ENCODE measurements at regions not wholly inside any gene's neighbourhood (a gene's known extent, or its start where the extent isn't known, plus 50 kb on each side); places are given as distances from the start of the nearest gene placed in this dataset.

DNA sequence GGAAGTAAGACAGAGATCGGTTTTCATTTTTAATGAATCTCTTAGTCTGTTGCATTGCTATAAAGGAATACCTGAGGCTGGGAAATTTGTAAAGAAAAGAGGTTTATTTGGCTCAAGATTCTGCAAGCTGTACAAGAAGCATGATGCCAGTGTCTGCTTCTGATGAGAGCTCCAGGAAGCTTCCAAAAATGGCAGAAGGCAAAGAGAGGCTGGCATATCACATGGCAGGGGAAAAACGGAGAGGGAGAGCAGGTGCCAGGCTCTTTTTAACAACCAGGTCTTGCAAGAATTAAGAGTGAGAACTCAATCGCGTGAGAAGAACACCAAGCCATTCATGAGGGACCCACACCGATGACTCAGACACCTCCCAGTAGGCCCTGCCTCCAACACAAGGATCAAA lies 125.0 kb upstream of the THSD7A start:
- H3K4me3 Mint-ChIP-seq (ENCODE audit: unreplicated experiment): no peak overlapping the region
- no peaks in the 10 kb centered on the region for H3K36me3 Mint-ChIP-seq (ENCODE audit: unreplicated experiment)
- H3K4me1 Mint-ChIP-seq (ENCODE audit: unreplicated experiment): no peaks in the 10 kb centered on the region
- no peak for DNase-seq (ENCODE audit: extremely low spot score, unreplicated experiment)
- H3K27me3 Mint-ChIP-seq (ENCODE audit: unreplicated experiment): no peaks in the 10 kb centered on the region
- TF ChIP-seq, protein P1, sequence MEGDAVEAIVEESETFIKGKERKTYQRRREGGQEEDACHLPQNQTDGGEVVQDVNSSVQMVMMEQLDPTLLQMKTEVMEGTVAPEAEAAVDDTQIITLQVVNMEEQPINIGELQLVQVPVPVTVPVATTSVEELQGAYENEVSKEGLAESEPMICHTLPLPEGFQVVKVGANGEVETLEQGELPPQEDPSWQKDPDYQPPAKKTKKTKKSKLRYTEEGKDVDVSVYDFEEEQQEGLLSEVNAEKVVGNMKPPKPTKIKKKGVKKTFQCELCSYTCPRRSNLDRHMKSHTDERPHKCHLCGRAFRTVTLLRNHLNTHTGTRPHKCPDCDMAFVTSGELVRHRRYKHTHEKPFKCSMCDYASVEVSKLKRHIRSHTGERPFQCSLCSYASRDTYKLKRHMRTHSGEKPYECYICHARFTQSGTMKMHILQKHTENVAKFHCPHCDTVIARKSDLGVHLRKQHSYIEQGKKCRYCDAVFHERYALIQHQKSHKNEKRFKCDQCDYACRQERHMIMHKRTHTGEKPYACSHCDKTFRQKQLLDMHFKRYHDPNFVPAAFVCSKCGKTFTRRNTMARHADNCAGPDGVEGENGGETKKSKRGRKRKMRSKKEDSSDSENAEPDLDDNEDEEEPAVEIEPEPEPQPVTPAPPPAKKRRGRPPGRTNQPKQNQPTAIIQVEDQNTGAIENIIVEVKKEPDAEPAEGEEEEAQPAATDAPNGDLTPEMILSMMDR (IDR thresholded peaks at IDR 0.05): no peak
- peaks cover 3% of the 10 kb centered on the region for H3K9me3 Mint-ChIP-seq (ENCODE audit: unreplicated experiment)
- H3K27ac Mint-ChIP-seq (ENCODE audit: unreplicated experiment): no peak overlapping the region

DNA sequence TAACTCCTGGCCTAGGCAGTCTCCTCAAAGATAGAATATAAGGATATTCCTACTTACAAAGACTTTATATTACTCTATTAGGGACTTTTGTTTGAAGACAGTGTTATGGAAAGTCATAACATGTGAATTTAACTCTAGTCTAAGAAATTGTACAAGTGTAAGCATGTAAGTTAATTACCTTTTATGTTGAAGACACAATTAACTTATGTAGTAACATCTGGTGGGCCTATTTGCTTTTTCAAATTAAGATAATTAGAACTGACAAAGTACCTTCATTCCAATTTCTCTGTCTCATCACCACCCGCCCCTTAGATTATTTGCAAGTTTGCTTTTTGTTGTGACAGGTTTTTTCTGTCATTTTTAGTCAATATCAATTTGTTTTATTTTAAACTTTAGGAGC lies 126.0 kb upstream of the THSD7A start:
- DNase-seq (ENCODE audit: extremely low spot score, unreplicated experiment): no peak
- no peak overlapping the region for H3K27ac Mint-ChIP-seq (ENCODE audit: unreplicated experiment)
- TF ChIP-seq, protein P1 (IDR thresholded peaks at IDR 0.05): no peak
- no peak overlapping the region for H3K4me3 Mint-ChIP-seq (ENCODE audit: unreplicated experiment)
- no peaks in the 10 kb centered on the region for H3K36me3 Mint-ChIP-seq (ENCODE audit: unreplicated experiment)
- H3K4me1 Mint-ChIP-seq (ENCODE audit: unreplicated experiment): no peaks in the 10 kb centered on the region
- H3K9me3 Mint-ChIP-seq (ENCODE audit: unreplicated experiment): peaks cover 3% of the 10 kb centered on the region
- no peaks in the 10 kb centered on the region for H3K27me3 Mint-ChIP-seq (ENCODE audit: unreplicated experiment)

DNA sequence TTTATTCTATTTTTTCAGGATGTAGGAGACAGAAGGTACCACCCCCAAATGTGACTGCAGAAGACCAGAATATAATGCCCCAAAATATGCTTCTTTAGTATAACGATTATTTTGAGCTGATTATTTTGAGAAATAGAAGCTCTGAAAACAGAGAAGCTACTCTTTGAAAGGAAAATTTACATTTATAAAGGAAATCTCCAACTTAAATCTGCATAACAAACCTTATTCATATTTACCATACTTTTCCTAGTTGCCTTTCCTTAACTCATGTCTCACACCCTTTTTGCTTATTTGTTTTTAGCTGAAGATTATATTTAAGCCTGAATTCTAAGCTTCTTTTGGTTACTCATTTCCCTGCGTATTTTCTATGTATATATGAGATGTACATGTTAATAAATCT lies 127.1 kb upstream of the THSD7A start:
- no peak for DNase-seq (ENCODE audit: extremely low spot score, unreplicated experiment)
- no peak overlapping the region for H3K4me3 Mint-ChIP-seq (ENCODE audit: unreplicated experiment)
- TF ChIP-seq, protein P1 (IDR thresholded peaks at IDR 0.05): no peak
- no peaks in the 10 kb centered on the region for H3K9me3 Mint-ChIP-seq (ENCODE audit: unreplicated experiment)
- no peaks in the 10 kb centered on the region for H3K27me3 Mint-ChIP-seq (ENCODE audit: unreplicated experiment)
- H3K27ac Mint-ChIP-seq (ENCODE audit: unreplicated experiment): no peak overlapping the region
- H3K4me1 Mint-ChIP-seq (ENCODE audit: unreplicated experiment): no peaks in the 10 kb centered on the region
- no peaks in the 10 kb centered on the region for H3K36me3 Mint-ChIP-seq (ENCODE audit: unreplicated experiment)

DNA sequence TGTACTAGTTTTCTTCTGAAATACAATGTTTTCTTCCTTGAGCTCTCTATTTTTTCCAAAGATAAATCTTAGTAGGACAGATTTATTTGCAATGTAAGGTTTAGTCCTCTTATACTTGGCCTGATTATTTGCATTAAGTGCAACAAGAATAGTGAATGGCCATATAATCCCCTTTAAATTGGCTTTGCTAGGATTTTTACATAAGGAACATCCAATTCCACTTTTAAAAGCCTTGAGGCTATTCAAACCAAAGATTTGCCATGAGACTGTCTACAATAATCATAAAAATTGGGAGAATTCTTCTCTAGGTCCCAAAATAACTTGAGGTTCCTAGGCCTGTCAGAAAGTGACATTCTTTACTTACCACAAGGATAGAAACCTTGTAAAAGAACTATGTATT lies 128.6 kb upstream of the THSD7A start:
- TF ChIP-seq, protein P1 (IDR thresholded peaks at IDR 0.05): no peak
- H3K9me3 Mint-ChIP-seq (ENCODE audit: unreplicated experiment): no peaks in the 10 kb centered on the region
- H3K4me1 Mint-ChIP-seq (ENCODE audit: unreplicated experiment): no peaks in the 10 kb centered on the region
- no peak for DNase-seq (ENCODE audit: extremely low spot score, unreplicated experiment)
- no peak overlapping the region for H3K4me3 Mint-ChIP-seq (ENCODE audit: unreplicated experiment)
- no peak overlapping the region for H3K27ac Mint-ChIP-seq (ENCODE audit: unreplicated experiment)
- H3K36me3 Mint-ChIP-seq (ENCODE audit: unreplicated experiment): no peaks in the 10 kb centered on the region
- no peaks in the 10 kb centered on the region for H3K27me3 Mint-ChIP-seq (ENCODE audit: unreplicated experiment)

DNA sequence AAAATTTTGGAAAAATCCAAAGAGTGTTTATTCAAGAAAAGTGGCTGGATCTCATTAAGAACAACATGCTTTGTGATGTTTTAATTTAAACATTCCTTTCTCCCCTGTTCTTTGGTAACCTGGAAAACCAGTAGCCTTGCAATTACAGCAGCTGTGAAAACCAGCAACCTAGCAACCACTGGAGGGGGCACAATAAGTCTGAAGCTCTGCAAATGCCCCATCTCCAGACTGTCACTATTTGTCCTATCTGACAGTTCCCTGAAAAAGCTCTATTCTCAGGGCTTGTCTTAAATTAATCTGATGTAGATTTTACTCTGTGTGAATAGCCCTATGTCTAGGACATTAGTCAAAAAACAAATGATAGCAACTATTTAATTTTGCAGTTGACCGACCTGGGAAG lies 137.6 kb upstream of the THSD7A start:
- no peak overlapping the region for H3K27ac Mint-ChIP-seq (ENCODE audit: unreplicated experiment)
- H3K36me3 Mint-ChIP-seq (ENCODE audit: unreplicated experiment): no peaks in the 10 kb centered on the region
- peaks cover 5% of the 10 kb centered on the region for H3K27me3 Mint-ChIP-seq (ENCODE audit: unreplicated experiment)

More for the DNA sequence above, 137.6 kb upstream of the THSD7A start:
- no peak overlapping the region for H3K4me3 Mint-ChIP-seq (ENCODE audit: unreplicated experiment)
- H3K9me3 Mint-ChIP-seq (ENCODE audit: unreplicated experiment): peaks cover 4% of the 10 kb centered on the region
- no peak for DNase-seq (ENCODE audit: extremely low spot score, unreplicated experiment)
- H3K4me1 Mint-ChIP-seq (ENCODE audit: unreplicated experiment): no peaks in the 10 kb centered on the region
- TF ChIP-seq, protein P1 (IDR thresholded peaks at IDR 0.05): no peak
